MG63 (cell line): ENCODE measurements at regions not wholly inside any gene's neighbourhood (a gene's known extent, or its start where the extent isn't known, plus 50 kb on each side); places are given as distances from the start of the nearest gene placed in this dataset.
"Not testable (repeated sequence)": the region's sequence is repeated elsewhere in the genome, so short reads cannot be mapped to it uniquely, and the experiment has no call there.

Experiments used
- DNase-seq: peaks from one replicate; pipeline ENCODE4 v3.0.0-alpha.2; 2020
- H3K27me3 ChIP-seq: fragments of 250-450 bp; sonication (Bioruptor Pico); 2 replicates; pipeline ENCODE4 v1.5.1; 2020; ENCODE audit warnings: mild to moderate bottlenecking, moderate library complexity
- H3K36me3 ChIP-seq: fragments of 250-450 bp; sonication (Bioruptor Pico); 2 replicates; pipeline ENCODE4 v1.5.1; 2020; ENCODE audit warnings: mild to moderate bottlenecking, moderate library complexity
- H3K4me3 ChIP-seq: fragments of 250-450 bp; sonication (Bioruptor Pico); 2 replicates; pipeline ENCODE4 v1.5.1; 2020; ENCODE audit warnings: mild to moderate bottlenecking, moderate library complexity
- H3K9me3 ChIP-seq: fragments of 250-450 bp; sonication (Bioruptor Pico); 2 replicates; pipeline ENCODE4 v1.5.1; 2020; ENCODE audit warnings: mild to moderate bottlenecking, moderate library complexity

DNA sequence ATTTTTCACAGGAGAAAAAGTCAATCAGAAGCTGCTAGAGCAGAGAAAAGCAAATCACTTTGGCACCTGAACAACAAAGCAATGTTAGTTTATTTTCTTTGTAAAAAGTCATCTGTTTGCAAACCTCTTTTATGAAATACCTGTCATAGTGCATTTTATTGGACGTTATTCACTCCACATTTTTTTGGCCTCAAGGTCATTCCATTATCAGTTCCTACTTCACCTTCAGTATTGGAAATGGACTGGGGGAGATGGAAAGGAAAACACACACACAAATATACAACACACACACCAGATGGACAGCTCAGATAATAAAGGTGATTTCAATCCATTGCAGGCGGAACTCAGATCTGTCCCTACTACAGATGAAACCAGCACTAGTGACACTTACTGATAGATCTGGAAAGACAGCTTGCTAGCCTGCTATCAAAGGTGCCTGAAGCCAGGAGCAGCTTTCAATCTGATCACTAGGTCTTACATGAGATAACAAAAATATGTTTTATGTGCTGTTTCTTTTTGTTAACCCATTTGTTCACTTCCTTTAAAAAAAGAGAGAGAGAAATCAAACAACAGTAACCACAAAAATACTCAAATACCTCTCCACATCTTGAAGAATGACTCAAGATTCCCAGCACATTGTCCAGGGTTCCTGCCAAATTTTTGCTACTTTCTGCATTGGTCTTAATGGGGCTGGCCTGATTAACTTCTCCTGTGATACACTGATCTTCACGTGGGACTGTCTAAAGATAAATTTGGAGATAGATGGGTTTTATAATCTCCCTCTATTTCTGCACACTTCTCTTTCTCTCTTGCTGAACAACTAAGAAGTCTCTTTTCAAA, 844.3 kb upstream of the TENM4 start:
- no peaks in the 10 kb centered on the region for H3K36me3 ChIP-seq
- no peaks in the 10 kb centered on the region; the same call in 1 of the 2 replicates for H3K27me3 ChIP-seq
- no peak overlapping the region for H3K4me3 ChIP-seq
- no peaks in the 10 kb centered on the region for H3K9me3 ChIP-seq
- DNase-seq = no peak

GRCh38 chr11:80282643-80283042, 841.8 kb upstream of the TENM4 start:
- no peak overlapping the region for H3K4me3 ChIP-seq
- DNase-seq = no peak
- H3K36me3 ChIP-seq = no peaks in the 10 kb centered on the region
- no peaks in the 10 kb centered on the region for H3K9me3 ChIP-seq
- H3K27me3 ChIP-seq = no peaks in the 10 kb centered on the region; the same call in 1 of the 2 replicates

GRCh38 chr11:80281194-80281593, 840.4 kb upstream of the TENM4 start:
- no peak overlapping the region for H3K4me3 ChIP-seq
- no peaks in the 10 kb centered on the region for H3K9me3 ChIP-seq
- no peaks in the 10 kb centered on the region for H3K27me3 ChIP-seq
- no peak for DNase-seq
- no peaks in the 10 kb centered on the region for H3K36me3 ChIP-seq

- Histone ChIP-seq H3K9me3 (no peaks in the 10 kb centered on the region), H3K36me3 (no peaks in the 10 kb centered on the region), H3K27me3 (no peaks in the 10 kb centered on the region), H3K4me3 (no peak overlapping the region)
- DNase-seq = no peak
Observed at GRCh38 chr11:80280737-80281136, 839.9 kb upstream of the TENM4 start.

DNA sequence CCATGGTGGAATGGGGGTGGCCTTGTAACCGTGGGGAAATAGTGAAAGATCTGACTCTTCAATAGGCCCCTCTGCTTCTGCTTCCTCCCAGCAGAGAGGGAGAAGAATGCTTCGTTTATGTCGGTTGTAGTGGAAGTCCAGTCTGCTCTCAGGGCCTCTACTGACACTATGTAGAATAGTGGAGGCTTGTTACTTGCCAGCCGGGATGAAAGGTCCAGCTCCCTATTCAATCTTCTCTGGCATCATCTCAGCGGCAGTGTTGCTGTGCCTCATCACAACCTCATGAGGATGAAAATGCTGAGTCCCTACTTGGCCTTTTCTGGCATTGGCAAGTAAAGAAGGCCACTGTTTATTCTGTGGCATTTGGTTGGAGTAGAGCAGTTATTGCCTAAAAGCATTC, 820.9 kb upstream of the TENM4 start:
- no peaks in the 10 kb centered on the region; the same call in 1 of the 2 replicates for H3K9me3 ChIP-seq
- no peak for DNase-seq
- no peaks in the 10 kb centered on the region; the same call in 1 of the 2 replicates for H3K27me3 ChIP-seq
- no peaks in the 10 kb centered on the region for H3K36me3 ChIP-seq
- H3K4me3 ChIP-seq = no peak overlapping the region

GRCh38 chr11:80257319-80258015, 816.6 kb upstream of the TENM4 start:
- DNase-seq, H3K9me3 ChIP-seq, H3K4me3 ChIP-seq, H3K36me3 ChIP-seq, H3K27me3 ChIP-seq: not testable (repeated sequence)

DNA sequence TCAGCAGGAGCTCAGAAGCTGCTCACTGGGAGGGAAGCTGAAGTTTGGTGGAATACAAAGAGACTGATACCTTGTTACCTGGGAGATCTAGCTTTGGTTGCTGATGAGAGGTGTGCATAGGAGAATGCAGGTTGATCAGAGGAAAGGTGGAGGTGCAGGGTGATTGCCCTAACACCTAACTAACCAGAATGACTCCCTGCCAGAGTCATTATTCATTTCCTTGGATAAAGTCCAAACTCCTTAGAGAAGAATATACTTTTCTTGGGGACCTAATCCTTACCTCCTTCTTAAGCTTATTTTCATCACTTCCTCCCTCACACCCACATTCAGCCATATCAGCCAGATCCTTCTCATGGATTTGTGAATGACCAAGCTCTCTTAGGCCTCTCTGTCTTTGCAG, 814.2 kb upstream of the TENM4 start:
- no peak for DNase-seq
- Histone ChIP-seq H3K9me3 (no peaks in the 10 kb centered on the region), H3K27me3 (no peaks in the 10 kb centered on the region; the same call in 1 of the 2 replicates), H3K4me3 (no peak overlapping the region), H3K36me3 (no peaks in the 10 kb centered on the region)

- no peaks in the 10 kb centered on the region for H3K27me3 ChIP-seq
- no peaks in the 10 kb centered on the region for H3K9me3 ChIP-seq
- no peak overlapping the region for H3K4me3 ChIP-seq
- H3K36me3 ChIP-seq = no peaks in the 10 kb centered on the region
- DNase-seq = no peak
Observed at GRCh38 chr11:80241766-80242165, 800.9 kb upstream of the TENM4 start.

GRCh38 chr11:80240245-80240644, 799.4 kb upstream of the TENM4 start:
- no peaks in the 10 kb centered on the region for H3K36me3 ChIP-seq
- H3K4me3 ChIP-seq = no peak overlapping the region
- DNase-seq = no peak
- no peaks in the 10 kb centered on the region for H3K9me3 ChIP-seq
- no peaks in the 10 kb centered on the region for H3K27me3 ChIP-seq

DNA sequence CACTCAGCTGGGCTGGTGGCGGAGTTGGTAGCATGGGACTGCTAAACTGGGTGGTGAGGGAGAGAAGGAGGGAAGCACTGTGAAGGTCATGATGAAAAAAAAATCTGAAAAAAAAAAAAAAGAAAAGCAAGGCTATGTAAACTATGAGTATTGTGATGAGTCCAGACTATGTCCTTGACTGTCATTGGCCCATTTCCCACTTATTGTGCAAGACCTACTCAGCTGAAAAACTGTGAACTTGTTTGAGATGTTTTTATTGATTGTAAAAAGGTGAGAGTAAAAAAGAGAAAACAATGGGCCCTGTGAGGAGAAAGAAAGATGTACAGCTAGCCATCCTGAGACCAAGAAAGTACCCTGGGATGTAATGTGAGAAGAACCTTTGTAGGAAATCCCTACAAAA, 798.4 kb upstream of the TENM4 start:
- Histone ChIP-seq H3K27me3 (no peaks in the 10 kb centered on the region), H3K4me3 (no peak overlapping the region), H3K36me3 (no peaks in the 10 kb centered on the region), H3K9me3 (no peaks in the 10 kb centered on the region)
- DNase-seq = no peak

DNA sequence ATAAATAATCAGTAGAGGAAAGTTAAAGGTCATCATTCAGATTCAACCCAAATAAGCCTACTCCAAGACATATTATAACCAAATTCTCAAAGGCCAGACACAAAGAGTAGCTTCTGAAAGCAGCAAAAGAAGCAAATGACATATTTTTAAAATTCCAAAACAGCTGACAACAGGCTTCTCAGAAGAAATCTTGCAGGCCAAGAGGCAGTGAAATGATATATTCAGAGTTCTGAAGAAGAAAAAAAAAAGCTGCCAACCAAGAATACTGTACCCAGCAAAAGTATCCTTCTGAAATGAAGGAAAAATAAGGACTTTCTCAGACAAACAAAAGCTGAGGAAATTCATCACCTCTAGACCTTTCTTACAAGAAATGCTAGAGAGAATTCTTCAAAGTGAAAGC, 787.1 kb upstream of the TENM4 start:
- H3K9me3 ChIP-seq = no peaks in the 10 kb centered on the region; the same call in 1 of the 2 replicates
- no peak overlapping the region for H3K4me3 ChIP-seq
- no peaks in the 10 kb centered on the region for H3K27me3 ChIP-seq
- H3K36me3 ChIP-seq = no peaks in the 10 kb centered on the region
- DNase-seq = no peak

GRCh38 chr11:80214413-80214812, 773.6 kb upstream of the TENM4 start:
- H3K27me3 ChIP-seq = no peaks in the 10 kb centered on the region
- no peak for DNase-seq
- H3K9me3 ChIP-seq = no peaks in the 10 kb centered on the region
- no peak overlapping the region for H3K4me3 ChIP-seq
- no peaks in the 10 kb centered on the region for H3K36me3 ChIP-seq

GRCh38 chr11:80211673-80212072, 770.8 kb upstream of the TENM4 start:
- no peaks in the 10 kb centered on the region for H3K9me3 ChIP-seq
- DNase-seq = no peak
- H3K27me3 ChIP-seq = no peaks in the 10 kb centered on the region
- no peak overlapping the region for H3K4me3 ChIP-seq
- no peaks in the 10 kb centered on the region for H3K36me3 ChIP-seq

GRCh38 chr11:80204021-80204420, 763.2 kb upstream of the TENM4 start:
- H3K4me3 ChIP-seq = no peak overlapping the region
- DNase-seq = no peak
- H3K36me3 ChIP-seq = no peaks in the 10 kb centered on the region
- no peaks in the 10 kb centered on the region for H3K9me3 ChIP-seq
- H3K27me3 ChIP-seq = no peaks in the 10 kb centered on the region

- Histone ChIP-seq H3K36me3 (no peaks in the 10 kb centered on the region), H3K27me3 (no peaks in the 10 kb centered on the region), H3K4me3 (no peak overlapping the region), H3K9me3 (no peaks in the 10 kb centered on the region)
- DNase-seq = no peak
Observed at GRCh38 chr11:80196932-80197554, 756.2 kb upstream of the TENM4 start.

DNA sequence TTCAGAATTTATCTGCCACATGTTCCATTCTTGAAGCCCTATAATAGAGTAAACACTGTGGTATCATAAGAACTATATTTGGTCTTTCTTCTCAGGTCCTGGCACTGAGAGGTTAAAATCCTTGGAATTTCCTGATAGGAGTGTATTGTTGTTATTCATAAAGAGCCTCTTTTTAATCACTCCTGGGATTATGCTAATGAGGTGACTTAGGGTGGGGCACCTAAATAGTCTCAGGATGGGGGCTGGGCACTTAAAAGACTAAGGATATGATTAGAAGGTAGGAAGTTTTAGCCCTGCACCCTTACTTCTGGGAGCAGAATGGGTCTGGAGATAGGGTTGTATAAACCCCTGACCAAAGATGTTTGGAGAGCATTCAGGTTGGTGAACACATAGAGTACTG, 755.2 kb upstream of the TENM4 start:
- Histone ChIP-seq H3K9me3 (no peaks in the 10 kb centered on the region), H3K27me3 (no peaks in the 10 kb centered on the region), H3K36me3 (no peaks in the 10 kb centered on the region), H3K4me3 (no peak overlapping the region)
- DNase-seq = no peak

- Histone ChIP-seq H3K9me3 (no peaks in the 10 kb centered on the region), H3K4me3 (no peak overlapping the region), H3K27me3 (no peaks in the 10 kb centered on the region), H3K36me3 (no peaks in the 10 kb centered on the region)
- no peak for DNase-seq
Observed at GRCh38 chr11:80194625-80195024, 753.8 kb upstream of the TENM4 start.
